GM12801 (cell line): ENCODE measurements at regions not wholly inside any gene's neighbourhood (a gene's known extent, or its start where the extent isn't known, plus 50 kb on each side); places are given as distances from the start of the nearest gene placed in this dataset.

Experiments
- CTCF ChIP-seq: IDR thresholded peaks from one replicate; pipeline ENCODE4 v1.5.1; 2011; ENCODE audit warnings: control low read depth; ENCODE audit not compliant: insufficient read length; ENCODE audit errors: extremely low read depth

DNA sequence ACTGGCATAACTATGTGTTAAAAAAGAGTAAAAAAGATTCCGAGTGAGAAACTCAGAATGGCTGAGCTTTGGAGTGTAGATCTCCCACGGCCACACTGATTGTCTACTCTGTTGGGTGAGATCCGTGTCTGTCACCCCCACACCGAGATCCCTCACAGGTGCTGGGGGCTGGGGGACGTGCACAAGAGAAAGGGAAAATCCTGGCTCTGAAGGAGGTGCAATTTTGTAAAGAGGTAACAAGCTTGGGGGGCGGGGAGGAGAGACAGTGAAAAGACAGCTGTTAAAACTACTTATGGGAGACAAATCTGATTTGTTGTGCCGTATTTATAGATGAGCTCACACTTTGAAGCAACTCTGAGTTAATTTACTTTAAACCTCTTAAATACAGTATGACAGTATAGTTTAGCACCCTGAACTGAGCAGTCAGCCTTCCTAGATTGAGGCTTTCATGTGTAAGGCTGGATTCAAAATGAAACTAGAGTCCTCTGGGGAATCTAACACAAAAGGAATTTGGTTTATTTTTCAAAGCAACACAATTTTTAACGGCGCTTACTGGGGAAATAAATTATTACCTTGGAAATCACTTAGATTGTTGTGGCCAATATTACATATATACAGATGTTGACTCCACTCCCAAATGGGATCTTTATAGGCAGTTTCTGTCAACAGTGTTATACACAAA lies 167.4 kb upstream of the RGS6 start:
- no peak for TF ChIP-seq CTCF

- no peak for TF ChIP-seq CTCF
Observed at GRCh38 chr14:71765505-71765904, 166.7 kb upstream of the RGS6 start.

GRCh38 chr14:71770431-71770830 lies 161.8 kb upstream of the RGS6 start:
- no peak for TF ChIP-seq CTCF

- TF ChIP-seq CTCF, result no peak
Observed at GRCh38 chr14:71773898-71774481, 158.2 kb upstream of the RGS6 start.

DNA sequence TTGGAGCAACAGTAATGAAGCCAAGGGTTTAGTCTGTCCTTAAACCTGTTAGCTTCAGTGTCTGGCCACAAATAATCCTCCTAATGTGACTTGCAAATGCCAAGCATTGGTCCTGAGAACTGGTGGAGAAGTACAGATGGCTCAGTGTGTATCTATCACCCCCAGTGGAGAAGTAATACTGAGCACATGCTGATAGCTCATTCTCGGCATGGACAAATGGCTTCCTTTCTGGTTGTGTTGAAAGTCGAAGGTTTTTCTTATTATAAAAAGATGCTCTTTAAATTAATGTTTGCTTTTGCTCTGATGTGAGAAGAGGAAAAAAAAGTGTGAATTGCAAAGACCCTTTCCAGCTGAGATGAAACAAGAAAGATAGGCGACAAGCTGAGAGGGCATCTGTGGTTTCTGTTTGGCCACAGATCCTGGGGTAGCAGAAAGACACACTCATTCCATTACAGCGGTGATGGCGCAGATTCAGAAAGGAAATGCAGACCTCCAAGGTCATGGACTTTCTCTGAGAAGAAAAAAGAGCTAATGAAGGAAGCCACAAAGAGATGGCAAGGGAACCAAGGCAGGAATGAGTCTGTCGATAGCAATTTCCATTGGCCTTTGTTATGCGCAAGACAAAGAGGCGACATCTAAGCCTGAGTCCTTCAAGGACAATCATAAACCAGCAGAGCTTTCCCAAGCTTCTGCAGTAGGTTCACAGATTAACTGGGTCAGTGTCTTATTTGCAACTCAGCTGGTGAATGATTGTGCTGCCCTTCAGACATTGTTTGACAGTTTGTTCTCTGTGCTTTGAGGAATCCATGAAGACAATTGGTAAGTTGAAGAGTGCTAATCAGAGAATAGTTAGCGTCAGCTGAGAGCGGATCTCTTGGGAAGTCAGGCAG lies 155.5 kb upstream of the RGS6 start:
- TF ChIP-seq CTCF, result no peak

DNA sequence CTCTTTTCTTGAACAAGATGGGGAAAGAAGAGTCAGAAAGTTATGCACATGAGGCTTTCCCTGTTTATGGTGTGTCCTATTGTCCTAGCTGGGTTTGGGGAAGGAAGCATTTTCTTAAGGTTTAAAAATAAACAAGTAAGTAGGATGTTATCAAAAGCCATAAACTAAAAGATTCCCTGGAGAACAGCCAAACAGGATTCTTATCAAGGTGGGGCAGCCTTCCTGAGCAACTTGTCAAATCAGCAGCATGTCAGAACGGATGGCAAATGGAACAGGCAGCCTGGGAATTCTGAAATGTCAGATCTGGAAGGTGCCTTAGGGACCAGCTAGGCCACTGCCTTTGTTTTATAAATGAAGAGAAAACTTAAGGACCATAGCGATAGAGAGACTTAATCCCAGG lies 152.2 kb upstream of the RGS6 start:
- TF ChIP-seq CTCF, result no peak

DNA sequence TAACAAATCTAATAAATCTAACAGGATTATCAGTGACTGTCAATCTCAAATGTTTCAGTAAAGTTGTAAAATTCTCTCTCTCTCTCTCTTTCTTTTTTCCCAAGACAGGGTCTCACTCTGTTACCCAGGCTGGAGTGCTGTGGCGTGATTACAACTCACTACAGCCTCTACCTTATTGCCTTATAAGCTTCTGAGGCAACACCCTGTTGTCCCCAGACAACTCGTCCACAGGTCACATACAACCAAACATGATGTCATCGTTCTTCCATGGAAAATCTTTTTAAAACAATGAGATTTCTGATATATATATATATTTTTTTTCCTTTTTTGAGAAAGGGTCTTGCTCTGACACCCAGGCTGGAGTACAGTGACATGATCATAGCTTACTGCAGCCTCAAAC lies 151.4 kb upstream of the RGS6 start:
- TF ChIP-seq CTCF, result no peak
